ENCODE measurements at regions not wholly inside any gene's neighbourhood (a gene's known extent, or its start where the extent isn't known, plus 50 kb on each side); places are given as distances from the start of the nearest gene placed in this dataset.
A peak's percentile ranks its signal among the peaks of the same experiment; 100 is the strongest.

- WGBS, 2 experiments (ENCODE audit: insufficient coverage in 2 of 2), result 71 to 81% methylated on average over 3 to 4 of the region's 5 CpGs
- Histone ChIP-seq H3K4me1 (ENCODE audit: control insufficient read depth, insufficient read depth, low read length, poor library complexity, severe bottlenecking) (peaks cover 21% of the 10 kb centered on the region), H3K4me3 (ENCODE audit: extremely low read depth, insufficient read depth, low read length, poor library complexity, severe bottlenecking) (no peak overlapping the region), H3K9me3 (ENCODE audit: control insufficient read depth, low read length) (no peaks in the 10 kb centered on the region), H3K36me3 (ENCODE audit: control insufficient read depth, insufficient read depth, low read length) (no peaks in the 10 kb centered on the region), H3K27ac (ENCODE audit: low read depth, low read length, severe bottlenecking) (no peak overlapping the region)
These were observed 450.7 kb downstream of the TSHZ3 start for GRCh38 chr19:30898353-30899103.

- 92 to 100% methylated on average over 4 to 6 of the region's 7 CpGs for WGBS, 2 experiments (ENCODE audit: insufficient coverage in 2 of 2)
- H3K36me3 ChIP-seq (ENCODE audit: control insufficient read depth, insufficient read depth, low read length), result no peaks in the 10 kb centered on the region
- no peak overlapping the region for H3K4me3 ChIP-seq (ENCODE audit: extremely low read depth, insufficient read depth, low read length, poor library complexity, severe bottlenecking)
- H3K27ac ChIP-seq (ENCODE audit: low read depth, low read length, severe bottlenecking), result no peak overlapping the region
- H3K4me1 ChIP-seq (ENCODE audit: control insufficient read depth, insufficient read depth, low read length, poor library complexity, severe bottlenecking), result peaks cover 21% of the 10 kb centered on the region
- no peaks in the 10 kb centered on the region for H3K9me3 ChIP-seq (ENCODE audit: control insufficient read depth, low read length)
These were observed 451.7 kb downstream of the TSHZ3 start for GRCh38 chr19:30897553-30897952.

DNA sequence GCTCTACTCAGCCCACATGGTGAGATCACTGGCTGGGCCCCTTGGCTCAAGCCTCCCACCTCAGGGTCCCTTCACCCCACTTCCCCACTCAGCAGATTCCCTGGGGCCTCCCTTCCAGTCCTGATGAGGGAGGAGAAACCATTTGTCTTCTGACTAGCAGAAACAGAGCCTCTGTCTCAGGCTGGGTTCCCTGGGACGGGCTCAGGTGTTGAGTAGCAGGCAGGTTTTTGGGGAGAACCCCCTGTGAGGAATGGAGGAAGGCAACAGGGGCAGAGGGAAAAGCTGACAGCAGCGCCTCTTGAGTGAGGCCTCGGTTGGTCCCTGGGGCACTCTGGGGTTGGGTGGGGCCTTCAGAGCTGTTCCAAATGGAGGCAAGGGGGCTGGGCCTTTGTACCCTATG, 452.2 kb downstream of the TSHZ3 start:
- no peak overlapping the region for H3K4me3 ChIP-seq (ENCODE audit: extremely low read depth, insufficient read depth, low read length, poor library complexity, severe bottlenecking)
- peak overlapping the region; percentile 52 for H3K27ac ChIP-seq (ENCODE audit: low read depth, low read length, severe bottlenecking)
- WGBS, 2 experiments (ENCODE audit: insufficient coverage in 2 of 2), result 94 to 100% methylated on average over 2 to 3 of the region's 3 CpGs
- H3K9me3 ChIP-seq (ENCODE audit: control insufficient read depth, low read length), result no peaks in the 10 kb centered on the region
- H3K36me3 ChIP-seq (ENCODE audit: control insufficient read depth, insufficient read depth, low read length), result no peaks in the 10 kb centered on the region
- H3K4me1 ChIP-seq (ENCODE audit: control insufficient read depth, insufficient read depth, low read length, poor library complexity, severe bottlenecking), result peaks cover 21% of the 10 kb centered on the region

- no peaks in the 10 kb centered on the region for H3K9me3 ChIP-seq (ENCODE audit: control insufficient read depth, low read length)
- WGBS, 2 experiments (ENCODE audit: insufficient coverage in 2 of 2), result 0 to 11% methylated on average over 1 of the region's 1 CpG
- no peak overlapping the region for H3K4me3 ChIP-seq (ENCODE audit: extremely low read depth, insufficient read depth, low read length, poor library complexity, severe bottlenecking)
- peaks cover 21% of the 10 kb centered on the region for H3K4me1 ChIP-seq (ENCODE audit: control insufficient read depth, insufficient read depth, low read length, poor library complexity, severe bottlenecking)
- no peaks in the 10 kb centered on the region for H3K36me3 ChIP-seq (ENCODE audit: control insufficient read depth, insufficient read depth, low read length)
- H3K27ac ChIP-seq (ENCODE audit: low read depth, low read length, severe bottlenecking), result peak overlapping the region; percentile 52
These were observed 452.7 kb downstream of the TSHZ3 start for GRCh38 chr19:30896554-30896953.

- H3K4me1 ChIP-seq (ENCODE audit: control insufficient read depth, insufficient read depth, low read length, poor library complexity, severe bottlenecking), result peaks cover 21% of the 10 kb centered on the region
- H3K36me3 ChIP-seq (ENCODE audit: control insufficient read depth, insufficient read depth, low read length), result no peaks in the 10 kb centered on the region
- H3K27ac ChIP-seq (ENCODE audit: low read depth, low read length, severe bottlenecking), result peak overlapping the region; percentile 52
- H3K9me3 ChIP-seq (ENCODE audit: control insufficient read depth, low read length), result no peaks in the 10 kb centered on the region
- no peak overlapping the region for H3K4me3 ChIP-seq (ENCODE audit: extremely low read depth, insufficient read depth, low read length, poor library complexity, severe bottlenecking)
- WGBS, 2 experiments (ENCODE audit: insufficient coverage in 2 of 2), result 88 to 100% methylated on average over 1 of the region's 3 CpGs
These were observed 453.3 kb downstream of the TSHZ3 start for GRCh38 chr19:30895946-30896345.

- H3K4me3 ChIP-seq (ENCODE audit: extremely low read depth, insufficient read depth, low read length, poor library complexity, severe bottlenecking), result no peak overlapping the region
- WGBS, 2 experiments (ENCODE audit: insufficient coverage in 2 of 2), result no CpG with 5 or more reads among the region's 4 CpGs
- no peak overlapping the region for H3K27ac ChIP-seq (ENCODE audit: low read depth, low read length, severe bottlenecking)
- no peaks in the 10 kb centered on the region for H3K9me3 ChIP-seq (ENCODE audit: control insufficient read depth, low read length)
- H3K4me1 ChIP-seq (ENCODE audit: control insufficient read depth, insufficient read depth, low read length, poor library complexity, severe bottlenecking), result peaks cover 4% of the 10 kb centered on the region
- H3K36me3 ChIP-seq (ENCODE audit: control insufficient read depth, insufficient read depth, low read length), result no peaks in the 10 kb centered on the region
These were observed 458.2 kb downstream of the TSHZ3 start for GRCh38 chr19:30891051-30891450.

GRCh38 chr19:30890033-30890432, 459.2 kb downstream of the TSHZ3 start:
- no peak overlapping the region for H3K27ac ChIP-seq (ENCODE audit: low read depth, low read length, severe bottlenecking)
- H3K9me3 ChIP-seq (ENCODE audit: control insufficient read depth, low read length), result no peaks in the 10 kb centered on the region
- H3K36me3 ChIP-seq (ENCODE audit: control insufficient read depth, insufficient read depth, low read length), result no peaks in the 10 kb centered on the region
- WGBS, 2 experiments (ENCODE audit: insufficient coverage in 2 of 2), result 100% methylated on average over 1 of the region's 2 CpGs; no CpG with 5 or more reads in 1 of the 2 experiments
- H3K4me1 ChIP-seq (ENCODE audit: control insufficient read depth, insufficient read depth, low read length, poor library complexity, severe bottlenecking), result no peaks in the 10 kb centered on the region
- H3K4me3 ChIP-seq (ENCODE audit: extremely low read depth, insufficient read depth, low read length, poor library complexity, severe bottlenecking), result no peak overlapping the region

GRCh38 chr19:30888937-30889336, 460.3 kb downstream of the TSHZ3 start:
- H3K36me3 ChIP-seq (ENCODE audit: control insufficient read depth, insufficient read depth, low read length), result no peaks in the 10 kb centered on the region
- H3K27ac ChIP-seq (ENCODE audit: low read depth, low read length, severe bottlenecking), result no peak overlapping the region
- no peaks in the 10 kb centered on the region for H3K4me1 ChIP-seq (ENCODE audit: control insufficient read depth, insufficient read depth, low read length, poor library complexity, severe bottlenecking)
- 100% methylated on average over 1 of the region's 2 CpGs; no CpG with 5 or more reads in 1 of the 2 experiments for WGBS, 2 experiments (ENCODE audit: insufficient coverage in 2 of 2)
- H3K4me3 ChIP-seq (ENCODE audit: extremely low read depth, insufficient read depth, low read length, poor library complexity, severe bottlenecking), result no peak overlapping the region
- H3K9me3 ChIP-seq (ENCODE audit: control insufficient read depth, low read length), result no peaks in the 10 kb centered on the region

GRCh38 chr19:30887042-30887441, 462.2 kb downstream of the TSHZ3 start:
- H3K9me3 ChIP-seq (ENCODE audit: control insufficient read depth, low read length), result no peaks in the 10 kb centered on the region
- H3K27ac ChIP-seq (ENCODE audit: low read depth, low read length, severe bottlenecking), result no peak overlapping the region
- no peaks in the 10 kb centered on the region for H3K36me3 ChIP-seq (ENCODE audit: control insufficient read depth, insufficient read depth, low read length)
- H3K4me1 ChIP-seq (ENCODE audit: control insufficient read depth, insufficient read depth, low read length, poor library complexity, severe bottlenecking), result no peaks in the 10 kb centered on the region
- no peak overlapping the region for H3K4me3 ChIP-seq (ENCODE audit: extremely low read depth, insufficient read depth, low read length, poor library complexity, severe bottlenecking)
- 93% methylated on average over 4 to 6 of the region's 6 CpGs for WGBS, 2 experiments (ENCODE audit: insufficient coverage in 2 of 2)

DNA sequence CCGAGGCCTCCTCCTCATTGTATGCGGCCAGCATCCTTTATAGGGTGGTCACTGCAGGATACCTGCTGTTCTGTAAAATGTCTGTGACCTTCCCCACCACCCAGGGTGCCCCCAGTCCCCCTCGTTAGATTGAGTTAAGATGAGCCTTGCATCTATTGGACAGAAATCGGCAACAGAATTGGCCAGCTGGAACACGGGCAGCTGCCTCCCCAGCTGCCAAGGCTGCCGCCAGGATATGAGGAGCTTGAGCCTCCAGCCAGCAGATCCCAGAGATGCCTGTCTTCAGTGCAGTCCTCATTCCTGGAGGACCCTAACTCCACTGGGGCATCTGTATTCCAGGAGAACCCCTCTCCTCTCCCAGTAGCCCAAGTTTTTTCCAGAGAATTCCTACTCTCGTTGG, 463.0 kb downstream of the TSHZ3 start:
- no peak overlapping the region for H3K27ac ChIP-seq (ENCODE audit: low read depth, low read length, severe bottlenecking)
- no peaks in the 10 kb centered on the region for H3K4me1 ChIP-seq (ENCODE audit: control insufficient read depth, insufficient read depth, low read length, poor library complexity, severe bottlenecking)
- H3K36me3 ChIP-seq (ENCODE audit: control insufficient read depth, insufficient read depth, low read length), result no peaks in the 10 kb centered on the region
- WGBS, 2 experiments (ENCODE audit: insufficient coverage in 2 of 2), result 80 to 96% methylated on average over 7 of the region's 7 CpGs
- H3K9me3 ChIP-seq (ENCODE audit: control insufficient read depth, low read length), result no peaks in the 10 kb centered on the region
- no peak overlapping the region for H3K4me3 ChIP-seq (ENCODE audit: extremely low read depth, insufficient read depth, low read length, poor library complexity, severe bottlenecking)

DNA sequence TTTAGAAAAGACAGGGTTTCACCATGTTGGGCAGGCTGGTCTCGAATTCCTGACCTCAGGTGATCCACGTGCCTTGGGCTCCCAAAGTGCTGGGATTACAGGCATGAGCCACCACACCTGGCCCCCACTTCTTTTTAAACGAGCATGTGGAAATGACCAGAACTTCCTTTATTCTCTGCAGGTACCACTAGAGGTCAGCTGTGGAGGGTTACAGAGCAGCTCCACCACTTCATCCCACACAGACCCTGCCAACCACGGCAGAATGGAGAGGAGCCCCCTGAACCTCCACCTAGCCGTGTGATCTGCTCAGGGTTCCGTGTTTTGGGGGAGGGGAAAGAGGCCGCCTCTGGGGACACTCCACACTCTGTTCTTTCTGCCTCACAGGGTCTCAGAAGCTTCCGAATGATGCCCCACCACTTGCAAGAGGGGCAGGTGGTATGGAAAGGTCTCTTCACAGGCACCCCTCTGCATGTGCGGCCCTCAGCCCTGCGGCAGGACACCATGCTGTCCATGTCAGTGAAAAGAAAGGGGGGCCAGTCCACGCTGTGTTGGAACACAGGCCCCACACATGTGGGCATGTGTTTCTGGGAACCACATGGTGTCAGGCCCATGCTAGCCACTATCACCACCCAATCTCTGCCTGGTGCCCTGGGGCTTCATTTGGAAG, 465.0 kb downstream of the TSHZ3 start:
- H3K27ac ChIP-seq (ENCODE audit: low read depth, low read length, severe bottlenecking), result no peak overlapping the region
- no peaks in the 10 kb centered on the region for H3K4me1 ChIP-seq (ENCODE audit: control insufficient read depth, insufficient read depth, low read length, poor library complexity, severe bottlenecking)
- H3K36me3 ChIP-seq (ENCODE audit: control insufficient read depth, insufficient read depth, low read length), result no peaks in the 10 kb centered on the region
- 81 to 88% methylated on average over 3 to 5 of the region's 11 CpGs for WGBS, 2 experiments (ENCODE audit: insufficient coverage in 2 of 2)
- H3K4me3 ChIP-seq (ENCODE audit: extremely low read depth, insufficient read depth, low read length, poor library complexity, severe bottlenecking), result no peak overlapping the region
- H3K9me3 ChIP-seq (ENCODE audit: control insufficient read depth, low read length), result no peaks in the 10 kb centered on the region
